GM19463 (cell line): ENCODE measurements at regions not wholly inside any gene's neighbourhood (a gene's known extent, or its start where the extent isn't known, plus 50 kb on each side); places are given as distances from the start of the nearest gene placed in this dataset.

ENCODE experiments used
- ATAC-seq: cut with Tn5 transposase; IDR thresholded peaks from one replicate; pipeline ENCODE4 v1.9.1; 2021; ENCODE audit warnings: mild to moderate bottlenecking, moderate library complexity; ENCODE audit not compliant: unreplicated experiment

GRCh38 chr2:64220894-64221617 lies 76.8 kb upstream of the PELI1 start:
- ATAC-seq: no peak

GRCh38 chr2:64221935-64222334 lies 77.7 kb upstream of the PELI1 start:
- ATAC-seq: no peak

GRCh38 chr2:64222351-64222750 lies 78.1 kb upstream of the PELI1 start:
- ATAC-seq: no peak

GRCh38 chr2:64223055-64223454 lies 78.8 kb upstream of the PELI1 start:
- ATAC-seq: peak; percentile 50

- no peak for ATAC-seq
Measured at GRCh38 chr2:64225491-64225890, 81.3 kb upstream of the PELI1 start.

- no peak for ATAC-seq
Measured at GRCh38 chr2:64226611-64227010, 82.4 kb upstream of the PELI1 start.

GRCh38 chr2:64227603-64228125 lies 83.4 kb upstream of the PELI1 start:
- no peak for ATAC-seq

GRCh38 chr2:64228126-64228678 lies 84.0 kb upstream of the PELI1 start:
- peak; percentile 99 for ATAC-seq

GRCh38 chr2:64228918-64229317 lies 84.7 kb upstream of the PELI1 start:
- no peak for ATAC-seq

- ATAC-seq: no peak
Measured at GRCh38 chr2:64230540-64230939, 86.3 kb upstream of the PELI1 start.

- ATAC-seq: no peak
Measured at GRCh38 chr2:64232266-64232665, 88.0 kb upstream of the PELI1 start.

GRCh38 chr2:64233376-64233922 lies 89.2 kb upstream of the PELI1 start:
- ATAC-seq: no peak

- no peak for ATAC-seq
Measured at GRCh38 chr2:64234150-64234549, 89.9 kb upstream of the PELI1 start.

- peak; percentile 68 for ATAC-seq
Measured at GRCh38 chr2:64234785-64235184, 90.6 kb upstream of the PELI1 start.

GRCh38 chr2:64237266-64237665 lies 93.0 kb upstream of the PELI1 start:
- no peak for ATAC-seq

GRCh38 chr2:64238799-64239198 lies 94.6 kb upstream of the PELI1 start:
- no peak for ATAC-seq

- ATAC-seq: no peak
Measured at GRCh38 chr2:64243081-64244036, 99.1 kb upstream of the PELI1 start.

- no peak for ATAC-seq
Measured at GRCh38 chr2:64244037-64244416, 99.8 kb upstream of the PELI1 start.

GRCh38 chr2:64245631-64246030 lies 101.4 kb upstream of the PELI1 start:
- no peak for ATAC-seq

- no peak for ATAC-seq
Measured at GRCh38 chr2:64246962-64247361, 102.7 kb upstream of the PELI1 start.

GRCh38 chr2:64249426-64249825 lies 105.2 kb upstream of the PELI1 start:
- ATAC-seq: no peak
